ENCODE measurements at regions not wholly inside any gene's neighbourhood (a gene's known extent, or its start where the extent isn't known, plus 50 kb on each side); places are given as distances from the start of the nearest gene placed in this dataset.

- no peak for DNase-seq (ENCODE audit: extremely low spot score)
- TF ChIP-seq CTCF (IDR thresholded peaks at IDR 0.05; ENCODE audit: control extremely low read depth, extremely low read depth, low read depth, missing control alignments), result no peak
- CTCF ChIA-PET, result interaction anchor here (1.1 kb wide), 2 partner anchors 20 to 67 kb away, joined by 3 to 4 read pairs; no protein-coding TSS in a partner anchor
- POLR2A ChIA-PET, result no interaction called here
Observed at GRCh38 chr9:129240581-129241211, 62.6 kb upstream of the IER5L start.

DNA sequence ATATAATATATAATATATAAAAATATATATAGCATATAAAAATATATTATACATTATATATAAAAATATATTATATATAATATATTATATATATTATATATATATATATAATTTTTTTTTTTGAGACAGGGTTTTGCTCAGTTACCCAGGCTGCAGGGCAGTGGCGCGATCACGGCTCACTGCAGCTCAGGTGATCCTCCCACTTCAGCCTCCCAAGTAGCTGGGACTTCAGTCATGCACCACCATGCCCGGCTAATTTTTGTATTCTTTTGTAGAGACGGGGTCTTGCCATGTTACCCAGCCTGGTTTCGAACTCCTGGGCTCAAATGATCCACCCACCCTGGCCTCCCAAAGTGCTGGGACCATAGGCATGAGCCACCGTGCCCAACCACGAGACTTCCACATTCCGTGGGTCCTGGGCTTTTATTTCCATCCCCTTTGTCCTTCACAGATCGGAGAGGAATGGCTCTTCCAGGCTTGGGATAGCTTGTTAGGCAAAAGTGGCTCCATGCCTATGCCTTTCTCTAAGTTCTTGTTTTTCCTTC is 62.0 kb upstream of the IER5L start:
- ChIA-PET POLR2A (no interaction called here), CTCF (interaction anchor here (1.1 kb wide), 2 partner anchors 19 to 67 kb away, joined by 3 to 4 read pairs; no protein-coding TSS in a partner anchor)
- no peak for DNase-seq (ENCODE audit: extremely low spot score)
- TF ChIP-seq CTCF (IDR thresholded peaks at IDR 0.05; ENCODE audit: control extremely low read depth, extremely low read depth, low read depth, missing control alignments), result no peak

GRCh38 chr9:129237803-129238202 is 59.7 kb upstream of the IER5L start:
- DNase-seq (ENCODE audit: extremely low spot score), result no peak
- TF ChIP-seq CTCF (IDR thresholded peaks at IDR 0.05; ENCODE audit: control extremely low read depth, extremely low read depth, low read depth, missing control alignments), result no peak
- CTCF ChIA-PET, result no interaction called here
- POLR2A ChIA-PET, result no interaction called here

DNA sequence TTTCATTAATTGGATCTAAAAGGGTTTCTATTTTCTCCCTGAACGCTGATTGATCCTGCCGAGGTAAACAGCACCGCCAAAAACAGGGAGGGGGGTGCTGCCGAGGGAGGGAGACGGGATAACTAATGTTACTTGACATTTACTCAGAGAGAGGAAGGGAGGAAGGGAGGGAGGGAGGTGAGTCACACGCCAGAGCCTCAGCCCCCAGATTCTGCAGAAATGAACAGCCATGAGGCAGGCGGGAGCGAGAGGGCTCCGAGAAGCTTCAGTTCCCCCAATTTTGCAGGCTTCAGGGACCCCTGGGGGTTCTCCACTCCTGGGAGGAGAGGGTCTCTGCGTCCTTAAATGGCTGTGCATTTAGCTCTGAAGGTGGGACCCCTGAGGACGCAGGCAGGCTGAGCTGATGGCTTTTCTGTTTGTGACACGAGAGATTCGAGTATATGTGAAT is 59.1 kb upstream of the IER5L start:
- no peak for TF ChIP-seq CTCF (IDR thresholded peaks at IDR 0.05; ENCODE audit: control extremely low read depth, extremely low read depth, low read depth, missing control alignments)
- ChIA-PET CTCF (no interaction called here), POLR2A (no interaction called here)
- DNase-seq (ENCODE audit: extremely low spot score), result no peak

GRCh38 chr9:129236441-129237145 is 58.5 kb upstream of the IER5L start:
- DNase-seq (ENCODE audit: extremely low spot score), result no peak
- ChIA-PET CTCF (interaction anchor here (1.4 to 1.8 kb wide), 2 partner anchors 9 to 63 kb away, joined by 3 to 4 read pairs; no protein-coding TSS in a partner anchor), POLR2A (no interaction called here)
- no peak for TF ChIP-seq CTCF (IDR thresholded peaks at IDR 0.05; ENCODE audit: control extremely low read depth, extremely low read depth, low read depth, missing control alignments)

DNA sequence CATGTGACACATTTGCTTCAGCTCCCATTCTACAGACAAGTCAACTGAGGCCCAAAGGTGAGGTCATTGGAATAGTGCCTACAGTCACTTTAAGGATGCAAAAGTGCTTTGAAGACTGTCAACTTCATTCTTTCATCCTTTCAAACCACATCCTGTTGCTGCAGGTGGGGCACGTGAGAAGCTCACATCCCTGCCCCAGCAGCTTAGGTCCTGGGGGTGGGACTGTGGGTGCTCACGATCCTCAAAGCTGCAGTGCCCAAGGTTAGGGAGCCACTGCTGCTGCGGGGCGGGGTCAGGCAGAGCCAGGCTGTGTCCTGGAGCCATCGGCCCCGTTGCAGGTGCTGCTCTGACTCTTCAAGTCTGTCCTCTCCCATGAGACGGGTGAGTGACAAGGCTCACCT is 57.9 kb upstream of the IER5L start:
- no peak for DNase-seq (ENCODE audit: extremely low spot score)
- ChIA-PET POLR2A (interaction anchor here (0.5 kb wide), 1 partner anchor 147 kb away, joined by 6 read pairs; no protein-coding TSS in a partner anchor), CTCF (interaction anchor here (1.4 to 1.8 kb wide), 2 partner anchors 8 to 62 kb away, joined by 3 to 4 read pairs; no protein-coding TSS in a partner anchor)

More for the DNA sequence above, 57.9 kb upstream of the IER5L start:
- no peak for TF ChIP-seq CTCF (IDR thresholded peaks at IDR 0.05; ENCODE audit: control extremely low read depth, extremely low read depth, low read depth, missing control alignments)
